T-helper 2 cell (primary cell): ENCODE measurements at regions not wholly inside any gene's neighbourhood (a gene's known extent, or its start where the extent isn't known, plus 50 kb on each side); places are given as distances from the start of the nearest gene placed in this dataset.

Experiments
- DNase-seq, 5 experiments: peaks; one replicate each; pipeline versions ENCODE4 v3.0.0 to v3.0.0-alpha.2; 2012 to 2022

DNA sequence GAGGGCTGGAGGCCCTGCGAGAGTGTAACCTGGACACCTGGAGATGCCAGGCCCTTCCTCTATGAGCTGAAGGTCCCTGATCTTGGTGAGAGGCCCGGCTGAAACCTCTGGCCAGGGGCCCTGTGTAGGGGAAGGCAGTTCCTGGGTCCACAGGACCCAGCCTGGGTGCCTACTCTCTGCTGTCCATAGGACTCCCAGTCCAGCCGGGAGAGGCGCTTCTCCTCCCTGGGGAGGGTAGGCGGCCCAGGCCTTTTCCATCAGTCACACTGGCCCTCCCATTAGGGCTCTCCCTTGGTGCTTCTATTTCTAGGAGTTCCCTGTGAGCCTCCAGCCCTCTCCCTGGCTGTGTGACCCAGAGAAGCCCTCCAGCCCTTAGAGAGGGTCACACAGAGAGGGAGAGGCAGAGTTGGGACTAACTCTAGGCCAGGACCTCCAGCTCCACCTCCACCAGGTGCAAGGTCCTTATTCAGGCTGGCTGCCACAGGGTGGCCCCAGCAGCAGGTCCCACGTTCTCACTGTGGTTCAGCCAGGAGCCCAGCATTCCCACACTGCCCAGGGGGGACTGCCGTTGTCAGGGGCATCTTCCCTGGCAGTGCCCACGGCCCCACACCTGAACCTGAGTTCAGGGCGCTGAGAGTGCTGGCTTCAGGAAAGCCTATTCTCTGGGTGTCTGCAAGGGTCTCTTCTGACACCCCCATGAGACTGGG lies 146.8 kb downstream of the SMAD6 start:
- no peak for DNase-seq

DNA sequence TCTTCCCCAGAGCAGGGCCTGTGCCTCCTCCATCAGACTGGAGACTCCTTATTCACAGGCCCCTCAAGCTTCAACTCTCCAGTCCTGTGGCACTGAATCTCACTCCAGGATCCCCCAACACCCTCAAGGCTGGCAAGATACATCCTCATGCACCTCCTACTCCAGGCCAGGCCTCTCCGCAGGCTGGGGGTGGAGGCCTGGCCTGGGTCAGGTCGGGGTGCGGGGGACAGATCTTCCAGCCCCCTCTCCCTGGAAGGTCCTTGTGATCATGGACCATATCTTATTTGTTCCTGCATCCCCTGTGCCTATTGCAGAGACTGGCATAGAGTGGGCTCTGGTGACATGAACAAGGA lies 147.3 kb downstream of the SMAD6 start:
- DNase-seq = no peak

DNA sequence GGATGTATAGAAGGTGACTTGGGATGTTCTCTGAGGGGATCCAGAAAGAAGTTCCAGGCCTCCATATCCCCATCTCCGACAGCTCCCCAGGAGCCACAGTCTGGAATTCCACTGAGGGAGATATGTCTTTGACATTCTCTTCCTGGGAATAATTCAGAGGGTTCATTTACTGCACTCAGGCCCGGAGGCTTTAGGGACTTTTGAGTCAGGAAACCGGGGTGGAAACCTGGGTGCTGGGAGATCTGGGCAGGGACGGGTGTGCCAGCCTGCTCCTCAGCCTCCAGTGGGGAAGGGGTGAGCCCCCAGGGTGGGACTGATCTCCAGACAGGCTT lies 147.7 kb downstream of the SMAD6 start:
- no peak for DNase-seq

DNA sequence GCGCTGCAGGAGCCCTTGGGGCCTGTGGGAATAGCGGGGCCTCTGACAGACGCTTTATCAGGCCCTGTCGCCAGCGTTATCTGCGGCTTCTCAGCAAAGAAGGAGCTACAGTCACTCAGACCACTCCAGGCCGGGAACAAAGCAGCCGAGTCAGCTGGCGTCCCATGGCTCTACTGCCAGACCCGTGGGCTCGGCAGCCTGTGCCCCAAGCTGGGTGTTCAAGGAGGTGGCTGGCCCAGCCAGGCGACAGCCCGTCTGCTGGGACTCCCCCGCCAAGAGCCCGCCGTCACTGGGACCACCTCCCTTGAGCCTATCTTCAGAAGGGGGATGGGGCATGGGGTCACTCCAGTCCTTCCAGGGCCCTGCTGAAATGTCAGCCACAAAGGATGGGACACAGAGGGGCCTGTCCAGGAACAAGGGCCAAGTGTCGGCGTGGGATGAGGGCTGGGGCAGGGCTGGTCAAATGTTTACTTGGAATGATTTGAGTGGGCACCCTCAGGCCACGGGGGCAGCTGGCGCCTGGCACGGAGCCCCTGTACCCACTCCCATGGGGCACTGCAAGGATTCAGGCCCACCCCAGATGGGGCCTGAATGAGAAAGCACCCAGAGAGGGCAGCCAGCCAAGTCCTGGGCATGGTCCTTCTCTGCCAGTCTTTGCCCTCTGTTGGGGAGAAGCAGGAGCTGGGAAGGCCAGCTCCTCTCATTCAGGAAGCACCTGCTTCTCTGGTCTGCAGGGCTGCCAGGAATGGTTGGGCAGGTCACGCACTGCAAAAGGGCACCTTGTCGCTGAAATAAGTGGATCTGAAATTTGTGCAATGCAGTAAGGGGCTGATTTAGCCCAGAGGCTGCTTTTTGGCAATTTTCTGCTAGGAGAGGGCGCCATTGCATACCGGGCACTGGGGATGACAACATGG lies 148.3 kb downstream of the SMAD6 start:
- DNase-seq = no peak

DNA sequence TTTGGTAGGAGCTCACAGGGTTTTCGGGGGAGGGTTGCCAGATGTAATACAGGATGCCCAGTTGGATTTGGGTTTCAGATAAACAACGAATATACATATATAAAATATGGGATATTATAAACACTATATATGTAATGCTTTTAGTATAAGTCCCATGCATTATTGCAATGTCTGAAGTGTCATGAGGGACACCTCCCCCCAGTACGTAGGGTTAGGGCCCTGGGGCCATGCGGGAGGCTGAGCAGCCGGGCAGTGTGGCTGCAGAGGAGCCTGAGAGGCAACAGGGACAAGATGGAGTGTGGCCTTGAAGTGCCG lies 148.9 kb downstream of the SMAD6 start:
- DNase-seq = no peak

DNA sequence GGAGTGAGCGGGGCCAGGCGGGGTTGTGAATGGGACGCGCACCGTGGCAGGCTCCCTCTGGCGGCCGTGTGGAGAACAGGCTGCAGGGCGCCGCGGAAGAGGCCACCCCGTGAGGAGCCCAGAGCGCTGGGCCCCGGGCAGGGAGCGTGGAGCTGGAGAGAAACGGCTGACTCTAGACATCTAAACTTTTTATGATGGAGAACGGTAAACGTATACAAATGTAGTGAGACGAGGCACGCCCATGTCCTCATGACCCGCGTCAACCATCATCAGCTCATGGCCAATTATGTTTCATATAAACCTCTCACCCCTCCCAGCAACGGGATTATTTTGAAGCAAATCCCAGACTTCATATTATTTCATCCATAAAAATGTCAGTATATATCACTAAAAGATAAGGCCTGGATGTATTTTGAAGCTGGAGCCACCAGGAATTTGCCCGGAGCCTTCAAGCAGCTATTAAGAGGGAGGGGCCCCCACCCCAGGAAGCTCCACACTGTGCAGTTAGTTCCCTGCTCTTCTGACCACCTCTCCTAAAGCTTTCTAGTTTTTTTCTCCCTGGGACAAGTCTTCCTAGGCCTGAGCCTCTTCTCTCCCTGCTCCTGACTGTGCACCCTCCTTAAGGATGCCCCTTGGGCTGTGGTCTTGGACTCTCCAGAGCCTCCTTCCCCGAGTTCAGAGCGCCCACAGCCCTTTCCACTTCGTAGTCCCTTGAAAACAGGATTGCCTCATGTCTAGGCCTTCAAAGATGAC lies 149.5 kb downstream of the SMAD6 start:
- DNase-seq = peak in 4 of 5 experiments; percentile 43 to 82 (median 62)

DNA sequence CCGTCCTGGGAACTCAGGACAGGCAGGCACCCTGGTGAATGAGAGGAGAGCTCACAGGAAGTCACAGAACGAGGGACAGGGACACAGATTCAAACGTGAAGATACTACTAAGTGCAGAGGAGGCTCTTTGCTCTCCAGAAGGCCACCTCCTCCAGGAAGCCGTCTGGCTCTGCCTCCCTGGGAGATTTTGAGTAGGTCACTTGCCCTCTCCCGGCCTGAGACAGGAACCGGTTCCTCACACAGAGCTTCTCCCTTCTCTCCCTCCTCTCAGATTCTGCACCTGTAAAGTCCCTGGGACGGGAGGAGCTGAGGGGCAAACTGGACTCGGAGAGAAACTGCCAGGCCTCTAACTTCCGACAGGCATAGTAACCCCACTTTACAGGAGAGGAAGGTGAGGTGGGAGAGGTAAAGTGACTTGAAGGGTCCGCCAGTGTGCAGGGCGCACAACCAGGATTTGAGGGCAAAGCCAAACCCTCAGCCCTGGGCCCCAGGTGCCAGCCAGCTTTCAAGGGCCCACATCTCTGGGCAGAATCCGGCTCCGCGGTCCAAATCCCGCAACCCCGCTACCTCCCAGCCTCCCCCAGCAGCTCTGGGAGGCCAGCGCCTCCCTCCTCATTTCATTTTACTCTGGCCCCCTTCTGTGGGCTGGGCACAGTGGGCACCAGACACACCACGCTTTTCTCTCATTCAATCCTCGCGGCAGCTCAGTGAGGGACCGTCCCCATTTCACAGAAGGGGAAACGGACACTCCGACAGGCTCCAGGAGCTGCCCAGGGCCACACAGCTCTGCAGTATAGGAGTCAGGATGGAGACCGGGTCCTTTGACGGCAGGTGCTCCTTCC lies 150.2 kb downstream of the SMAD6 start:
- DNase-seq = no peak

DNA sequence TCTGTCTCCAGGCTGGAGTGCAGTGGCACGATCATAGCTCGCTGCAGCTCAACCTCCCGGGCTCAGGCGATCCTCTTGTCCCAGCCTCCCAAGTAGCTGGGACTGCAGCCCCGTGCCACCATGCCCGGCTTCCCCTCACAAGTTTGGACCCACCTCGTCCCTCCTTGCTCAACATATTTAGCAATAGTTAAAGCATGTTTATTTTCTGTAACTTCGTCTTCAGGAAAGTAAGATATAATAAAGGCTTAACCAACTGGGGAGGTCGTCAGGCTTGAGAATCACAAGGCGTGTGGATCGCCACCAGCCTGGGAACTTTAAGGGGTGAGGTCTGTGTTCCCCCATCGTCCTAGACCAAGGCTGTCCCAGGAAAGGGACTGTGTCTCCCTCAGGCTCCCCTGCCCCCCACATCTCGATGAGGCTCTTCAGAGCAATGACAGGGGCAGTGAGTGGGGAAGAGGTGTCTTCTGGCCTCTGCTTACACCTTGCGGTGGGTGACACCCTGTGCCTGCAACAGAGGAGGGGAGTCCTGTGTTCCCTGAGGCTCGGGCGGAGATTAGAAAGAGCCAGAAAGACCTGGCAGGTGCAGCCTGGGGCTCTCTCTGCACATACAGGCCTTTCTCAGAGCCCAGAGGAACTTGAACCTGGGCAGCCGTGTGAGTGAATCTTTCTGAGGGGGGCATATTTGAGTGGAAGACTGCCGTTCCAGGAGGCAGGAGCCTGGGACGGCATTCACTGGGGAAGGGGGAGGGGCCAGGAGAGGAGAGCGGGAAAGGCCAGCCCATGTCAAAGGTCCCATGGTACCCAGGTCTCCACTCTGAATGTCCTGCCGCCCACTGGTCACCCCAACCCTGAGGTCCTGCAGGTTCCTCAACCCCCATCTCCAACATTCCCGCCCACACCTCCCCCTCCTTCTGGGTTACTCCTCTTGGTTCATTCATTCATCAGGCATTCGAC lies 152.3 kb downstream of the SMAD6 start:
- DNase-seq = no peak

DNA sequence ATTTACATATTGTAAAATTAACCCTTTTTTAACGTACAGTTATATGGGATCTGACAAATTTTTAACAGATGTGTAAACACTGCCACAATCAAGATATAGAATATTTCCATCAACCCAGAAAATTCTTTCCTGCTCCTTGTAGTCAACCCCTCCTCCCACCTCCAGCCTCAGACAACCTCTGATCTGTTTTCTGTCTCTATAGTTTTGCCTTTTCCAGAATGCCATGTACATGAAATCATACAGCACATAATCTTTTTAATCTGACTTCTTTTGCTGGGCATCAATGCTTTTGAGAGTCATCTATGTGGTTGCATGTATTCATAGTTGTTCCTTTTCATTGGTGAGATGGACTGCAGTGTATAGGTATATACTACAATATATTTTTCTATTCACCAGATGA lies 153.0 kb downstream of the SMAD6 start:
- no peak for DNase-seq

DNA sequence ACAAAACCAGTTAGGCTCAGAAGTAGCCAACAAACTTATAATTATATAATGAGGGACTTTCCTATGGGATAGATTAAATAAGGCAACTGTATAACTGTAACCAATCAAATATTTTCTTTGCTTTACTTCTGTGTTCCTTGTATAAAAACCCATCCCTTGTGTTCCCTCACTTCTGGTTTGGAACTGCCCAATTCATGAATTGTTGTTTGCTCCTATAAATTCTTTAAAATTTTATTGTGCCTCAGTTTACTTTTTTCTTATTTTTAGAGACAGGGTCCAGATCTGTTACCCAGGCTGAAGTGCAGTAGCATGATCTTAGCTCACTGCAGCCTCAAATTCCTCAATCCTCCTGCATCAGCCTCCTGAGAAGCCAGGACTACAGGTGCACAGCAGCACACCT lies 155.7 kb downstream of the SMAD6 start:
- DNase-seq = no peak

DNA sequence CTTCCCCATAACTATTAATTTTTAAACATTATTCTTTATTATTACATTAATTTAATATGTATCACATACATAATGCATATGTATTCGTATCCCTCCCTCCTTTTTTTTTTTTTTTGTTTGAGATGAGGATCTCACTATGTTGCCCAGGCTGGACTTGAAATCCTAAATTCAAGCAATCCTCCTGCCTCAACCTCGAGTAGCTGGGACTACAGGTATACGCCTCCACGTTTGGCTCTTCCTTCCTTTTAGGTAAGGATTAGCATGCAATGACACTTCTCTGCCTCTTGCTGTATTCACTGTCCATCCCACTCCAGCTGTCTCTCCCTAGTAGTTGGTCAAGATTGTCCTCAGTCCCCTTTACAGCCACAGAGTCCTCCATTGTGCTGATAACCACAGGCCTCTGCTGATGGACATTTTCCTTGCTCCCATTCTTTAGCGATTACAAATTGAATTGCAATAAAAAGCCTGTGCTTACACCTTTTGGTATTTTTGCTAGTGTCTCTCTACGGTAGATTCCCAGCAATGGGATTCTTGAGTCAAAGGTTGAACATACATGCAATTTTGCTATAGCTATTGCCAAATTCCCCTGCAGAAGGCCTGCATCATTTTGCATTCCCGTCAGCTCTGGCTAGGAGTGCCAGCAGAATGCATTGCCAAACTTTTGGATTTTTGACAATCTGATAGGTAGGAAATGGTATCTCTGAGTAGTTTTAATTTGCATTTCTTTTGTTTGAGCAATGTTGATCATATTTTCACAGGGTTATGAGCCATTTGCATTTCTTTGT lies 156.6 kb downstream of the SMAD6 start:
- no peak for DNase-seq

DNA sequence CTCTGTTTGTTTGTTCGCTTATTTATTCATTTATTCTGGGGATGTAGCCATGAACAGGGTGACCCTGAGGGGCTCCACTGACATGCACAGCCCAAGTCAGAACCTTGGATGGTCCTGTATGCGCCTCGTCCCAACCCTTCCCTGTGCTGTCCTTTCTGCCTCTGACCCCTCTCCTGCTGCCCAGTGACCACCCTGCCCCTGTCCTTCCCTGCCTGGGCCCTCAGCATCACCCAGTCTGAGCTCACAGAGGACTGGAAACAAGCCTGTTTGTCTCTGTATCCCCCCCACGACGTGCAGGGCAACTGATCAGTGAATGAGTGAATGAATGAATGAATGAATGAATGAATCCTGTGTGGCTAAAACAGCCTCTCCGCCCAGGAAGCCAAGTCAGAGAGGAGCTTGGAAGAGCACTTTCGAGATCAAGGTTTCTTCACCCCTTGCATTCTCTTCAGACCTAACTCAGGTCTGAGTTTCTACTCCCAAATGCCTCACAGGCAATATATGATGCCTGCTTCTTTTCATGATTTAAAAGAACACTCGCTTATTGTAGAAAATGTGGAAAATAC lies 157.7 kb downstream of the SMAD6 start:
- no peak for DNase-seq

DNA sequence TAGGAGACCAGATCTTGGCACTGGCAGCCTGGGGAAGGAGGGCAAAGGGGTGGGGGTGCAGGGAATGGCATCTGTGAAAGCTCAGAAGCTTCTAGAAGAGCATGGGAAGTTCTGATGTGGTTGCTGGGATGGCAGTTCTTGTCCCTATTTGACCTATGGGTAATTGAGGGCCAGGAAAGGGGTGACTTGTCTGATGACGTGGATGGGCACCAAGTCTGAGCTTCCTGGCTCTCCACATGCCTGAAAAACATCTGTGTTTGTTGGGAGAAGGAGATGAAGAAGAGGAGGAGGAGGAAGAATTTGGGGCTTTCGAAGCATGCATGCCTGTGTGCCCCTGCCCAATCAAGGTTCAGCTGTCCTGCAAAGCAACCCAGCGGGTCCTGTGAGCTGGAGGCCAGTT lies 158.8 kb downstream of the SMAD6 start:
- no peak for DNase-seq

DNA sequence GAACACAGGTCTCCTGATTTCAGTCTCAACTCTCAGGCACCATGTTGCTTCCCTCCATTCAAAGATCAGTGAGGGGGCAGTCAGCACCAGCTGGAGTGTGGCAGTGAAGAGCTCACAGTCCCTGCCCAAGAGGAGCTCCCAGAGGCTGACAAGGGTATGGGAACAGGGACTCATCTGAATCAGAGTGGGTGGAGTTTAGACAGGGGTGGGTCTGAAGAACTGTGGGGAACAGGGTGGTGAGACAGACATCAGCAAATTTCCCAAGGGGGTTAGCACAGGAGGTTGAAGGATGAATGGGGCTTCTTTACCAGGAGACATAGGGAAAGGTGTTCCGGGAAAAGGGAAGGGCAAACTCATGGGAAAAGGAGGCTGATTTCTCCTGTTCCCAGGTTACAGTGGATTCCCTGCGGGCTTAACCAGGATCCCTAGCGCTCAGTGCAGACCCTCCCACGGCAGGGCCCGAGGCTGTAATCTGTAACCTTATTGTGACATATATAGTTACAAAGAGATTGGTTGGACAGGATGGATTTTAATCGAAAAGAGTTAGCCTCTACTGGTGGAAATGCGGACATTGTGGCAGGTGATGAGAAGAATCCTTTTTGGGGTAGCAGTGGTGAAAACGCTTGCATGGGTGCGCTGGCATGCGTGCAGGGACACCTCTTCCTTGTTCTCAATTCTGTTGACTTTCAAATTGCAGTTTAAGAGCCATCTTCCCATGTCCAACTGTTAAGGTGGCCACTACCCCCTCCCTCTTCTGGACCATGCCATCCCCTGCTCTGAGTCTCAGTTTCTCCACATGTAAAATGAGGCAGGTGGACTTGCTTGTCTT lies 160.3 kb downstream of the SMAD6 start:
- DNase-seq = no peak

DNA sequence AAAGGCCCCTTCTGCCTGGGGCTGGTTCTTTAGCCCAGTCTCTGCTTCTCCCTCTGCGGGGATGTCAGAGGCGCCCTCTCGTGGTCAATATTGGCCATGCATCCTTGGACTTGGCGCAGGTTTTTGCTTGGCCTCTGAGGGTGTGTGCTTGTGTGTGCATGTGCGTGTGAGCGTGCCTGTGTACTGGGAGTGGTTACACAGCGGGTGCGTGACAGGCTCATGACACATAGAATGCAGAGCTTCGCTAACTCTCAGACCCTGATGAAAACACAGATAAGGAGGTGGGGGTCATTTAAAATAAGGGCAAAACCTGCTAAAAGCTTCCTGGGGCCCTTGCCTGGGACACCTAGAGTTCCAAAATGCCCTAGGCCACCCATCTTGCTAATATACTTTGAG lies 160.9 kb downstream of the SMAD6 start:
- peak in 4 of 5 experiments; percentile 38 to 93 (median 54) for DNase-seq

DNA sequence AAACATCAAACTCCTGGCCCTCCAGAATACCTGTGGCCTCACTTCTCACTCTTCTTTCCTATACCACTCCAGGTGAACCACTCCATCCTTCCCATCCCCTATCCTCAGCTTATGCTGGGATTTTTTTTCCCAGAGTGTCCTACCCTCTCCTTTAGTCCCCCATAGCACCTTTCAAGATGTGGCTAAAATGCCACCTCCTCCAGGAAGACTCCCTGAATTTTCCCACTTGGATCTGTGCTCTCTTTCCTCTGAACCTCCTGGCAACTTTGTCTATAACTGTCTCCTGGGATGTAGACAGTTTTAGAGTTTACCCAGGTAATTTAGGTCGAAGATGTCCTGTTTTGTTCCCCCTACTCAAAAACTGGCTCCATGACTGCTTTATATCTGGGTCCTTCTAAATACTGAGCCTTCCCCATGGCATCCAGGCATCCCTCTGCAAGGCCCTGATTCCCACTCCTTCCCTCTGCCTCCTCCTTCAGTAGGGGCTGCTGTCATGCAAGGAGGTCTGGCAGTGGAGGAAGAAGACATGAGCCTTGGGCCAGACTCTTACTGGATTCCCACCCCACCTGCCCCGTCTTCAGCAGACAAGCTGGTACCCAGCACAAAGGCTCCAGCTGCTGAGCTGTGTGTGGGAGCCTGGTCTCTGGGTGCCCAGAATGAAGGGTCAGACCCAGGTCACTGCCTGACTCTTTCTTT lies 161.5 kb downstream of the SMAD6 start:
- DNase-seq = no peak

DNA sequence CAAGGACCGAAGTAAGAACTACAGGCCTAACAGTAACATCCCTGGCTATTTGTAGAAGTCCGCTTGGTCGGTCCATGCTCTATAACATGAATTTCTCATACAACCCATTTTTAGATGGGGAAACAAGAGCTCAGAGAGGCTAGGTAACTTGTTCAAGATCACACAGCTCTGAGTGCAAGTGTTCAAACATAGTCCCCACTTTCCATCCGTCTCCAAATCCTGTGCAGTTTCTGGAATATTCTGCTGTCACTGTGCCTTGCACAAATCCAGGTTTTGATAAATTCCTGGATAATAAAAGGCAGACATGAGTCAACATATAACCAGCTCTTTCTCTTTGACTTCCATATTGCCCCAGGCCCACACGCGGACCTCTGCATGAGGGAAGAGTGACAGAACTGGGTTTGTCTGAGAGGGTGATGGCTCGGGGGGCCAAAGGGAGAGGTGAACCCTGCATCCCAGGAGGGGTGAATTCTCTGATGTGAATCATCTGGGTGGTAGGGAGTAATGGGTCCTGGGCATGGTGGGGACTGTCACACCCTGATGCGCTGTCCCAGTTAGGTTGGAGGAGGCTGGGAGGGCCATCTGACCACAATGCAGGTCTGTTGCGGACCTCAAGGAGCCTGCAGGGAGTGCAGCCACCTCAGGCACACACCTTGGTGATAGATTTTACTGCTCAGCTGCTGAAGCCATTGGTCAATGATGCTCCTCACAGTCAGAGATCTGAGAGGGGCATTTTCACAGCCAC lies 162.2 kb downstream of the SMAD6 start:
- no peak for DNase-seq

DNA sequence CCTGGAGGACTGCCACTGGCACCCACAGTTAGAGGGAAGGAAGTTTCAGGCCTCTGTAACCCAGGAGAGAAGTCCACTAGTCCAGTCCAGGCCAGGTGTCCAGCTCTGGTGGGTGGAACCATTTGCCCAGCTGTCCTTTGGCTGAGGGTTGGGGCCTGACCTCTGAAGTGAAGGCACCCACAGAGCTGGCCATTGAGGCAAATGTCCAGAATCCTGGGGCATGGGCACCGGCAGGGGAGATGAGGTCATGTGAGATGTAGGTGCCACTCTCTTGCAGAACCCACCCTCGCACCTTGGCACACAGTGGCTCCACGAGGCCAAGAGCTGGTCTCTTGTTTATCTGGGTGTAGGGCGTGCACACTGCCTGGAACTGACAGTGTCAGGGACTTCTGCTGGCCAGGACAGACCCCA lies 162.8 kb downstream of the SMAD6 start:
- DNase-seq = no peak
